NCI-H2227 (cell line): ENCODE measurements at regions not wholly inside any gene's neighbourhood (a gene's known extent, or its start where the extent isn't known, plus 50 kb on each side); places are given as distances from the start of the nearest gene placed in this dataset.

Experiments
- DNase-seq: peaks from one replicate; lab custom pipeline; 2025; ENCODE audit not compliant: unreplicated experiment; lab: John Stamatoyannopoulos, UW

DNA sequence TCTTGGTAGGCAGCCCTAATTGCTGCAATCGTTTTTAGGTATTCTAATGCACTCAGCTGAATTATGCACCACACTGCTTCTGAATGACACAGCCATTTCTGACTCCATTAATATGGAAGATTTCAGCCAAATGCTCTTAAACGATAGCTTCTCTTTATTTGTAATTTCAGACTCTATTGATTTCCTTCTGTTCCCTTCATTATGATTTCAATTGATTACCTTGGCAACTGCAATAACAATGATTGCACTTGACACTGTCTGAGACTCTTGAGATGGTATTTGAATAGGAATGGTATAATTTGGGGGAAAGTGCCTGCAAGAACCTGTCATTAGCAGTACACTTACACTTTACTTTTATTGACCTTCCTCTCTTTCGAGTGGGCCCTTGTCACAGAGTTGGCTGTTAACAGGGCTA is 296.1 kb upstream of the DMAC1 start:
- peak; percentile 95 for DNase-seq

DNA sequence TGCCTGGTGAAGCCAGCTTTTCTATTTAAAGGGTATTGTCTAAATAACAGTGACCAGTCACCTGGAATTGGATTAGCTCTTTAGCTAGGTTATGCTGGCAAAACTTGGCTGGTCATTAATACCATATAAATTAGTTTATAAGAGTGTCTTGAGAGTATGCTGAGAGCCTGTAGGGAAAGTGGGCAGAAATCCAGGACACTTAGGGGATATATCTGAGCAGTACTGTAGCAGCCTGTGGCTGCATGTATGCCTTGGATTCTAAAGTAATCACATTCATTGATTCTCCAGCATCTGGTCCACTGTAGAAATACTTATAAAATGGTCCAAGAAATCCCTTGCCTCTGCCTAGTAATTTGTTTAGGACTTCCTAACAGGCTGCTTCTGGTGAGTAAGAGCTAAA is 288.9 kb upstream of the DMAC1 start:
- DNase-seq: no peak

GRCh38 chr9:8085986-8086385 is 286.4 kb upstream of the DMAC1 start:
- DNase-seq: peak; percentile 89

- no peak for DNase-seq
Measured at GRCh38 chr9:8078641-8079140, 279.1 kb upstream of the DMAC1 start.

DNA sequence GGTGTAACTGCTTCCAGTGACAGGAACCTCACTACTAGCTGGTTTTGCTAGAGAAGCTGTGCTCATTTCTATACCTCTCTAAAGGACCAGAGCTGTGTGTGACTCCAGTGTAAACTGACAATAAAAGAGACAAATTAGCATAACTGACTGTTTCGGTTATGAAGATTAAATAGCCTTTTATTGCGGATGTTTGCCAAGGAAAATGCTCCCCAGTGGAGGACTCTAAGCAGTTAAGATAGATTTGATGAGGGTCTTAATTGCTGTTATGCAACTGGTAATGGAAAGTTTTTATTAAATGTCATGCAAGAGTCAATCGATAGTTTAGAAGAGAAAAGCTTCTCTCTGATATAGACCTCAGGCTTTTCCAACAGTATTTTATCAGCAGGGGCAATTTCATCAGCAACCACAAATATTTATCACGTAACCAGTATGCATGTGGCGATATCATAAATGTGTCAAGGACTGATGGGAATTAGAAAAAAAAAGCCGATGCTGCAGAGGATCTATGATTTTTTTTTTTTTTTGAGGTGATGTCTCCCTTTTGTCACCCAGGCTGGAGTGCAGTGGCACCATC is 275.2 kb upstream of the DMAC1 start:
- DNase-seq: no peak

DNA sequence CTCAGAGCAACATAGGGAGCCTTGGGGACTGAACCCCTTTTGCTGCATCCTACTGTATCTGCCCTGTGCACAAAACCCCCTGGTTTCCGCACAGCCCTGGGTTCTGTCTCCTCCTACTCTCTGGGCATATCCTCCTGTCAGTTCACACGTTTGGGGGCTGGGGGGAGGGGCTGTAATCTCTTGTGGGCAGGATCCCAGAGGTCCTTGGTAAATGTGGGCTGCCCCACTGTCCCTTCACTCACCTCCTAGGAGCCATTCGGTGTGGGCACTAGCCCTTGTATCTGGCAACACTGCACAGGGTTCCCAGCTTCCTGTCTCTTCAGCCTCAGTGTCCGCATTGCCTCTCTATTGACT is 271.8 kb upstream of the DMAC1 start:
- no peak for DNase-seq

DNA sequence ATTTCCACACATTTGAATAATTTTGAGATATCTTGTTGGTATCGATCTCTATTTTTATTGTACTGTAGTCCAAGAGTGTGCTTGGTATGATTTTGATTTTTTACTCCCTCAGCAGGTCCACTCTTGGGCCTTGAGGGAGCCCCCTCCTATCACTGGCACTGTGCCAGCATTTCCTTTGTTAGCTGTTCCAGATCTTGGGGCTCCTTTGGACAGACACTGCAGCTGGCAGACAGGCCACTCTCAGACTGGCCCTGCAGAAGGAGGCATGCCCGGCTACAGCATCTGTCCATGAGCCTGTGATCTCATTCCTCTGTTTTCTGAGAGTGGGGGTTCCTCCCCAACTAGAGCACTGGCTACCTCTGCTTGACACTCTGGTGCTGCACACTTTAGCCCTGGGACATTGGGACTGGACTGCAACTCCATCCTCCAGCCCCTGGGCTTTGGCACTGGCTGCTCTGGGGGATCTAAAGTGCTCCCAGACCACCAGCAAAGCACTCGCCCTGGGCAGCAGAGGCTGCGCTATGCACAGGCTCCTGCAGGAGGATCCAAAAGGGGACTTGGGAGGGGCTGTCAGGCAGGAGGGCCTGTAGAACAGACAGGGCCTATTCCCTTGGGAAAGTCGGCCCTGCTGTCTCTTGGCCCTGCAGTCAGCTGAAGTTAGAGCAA is 271.3 kb upstream of the DMAC1 start:
- no peak for DNase-seq

GRCh38 chr9:8062459-8062858 is 262.9 kb upstream of the DMAC1 start:
- no peak for DNase-seq

- no peak for DNase-seq
Measured at GRCh38 chr9:8053501-8053900, 253.9 kb upstream of the DMAC1 start.

GRCh38 chr9:8052991-8053390 is 253.4 kb upstream of the DMAC1 start:
- DNase-seq: no peak

DNA sequence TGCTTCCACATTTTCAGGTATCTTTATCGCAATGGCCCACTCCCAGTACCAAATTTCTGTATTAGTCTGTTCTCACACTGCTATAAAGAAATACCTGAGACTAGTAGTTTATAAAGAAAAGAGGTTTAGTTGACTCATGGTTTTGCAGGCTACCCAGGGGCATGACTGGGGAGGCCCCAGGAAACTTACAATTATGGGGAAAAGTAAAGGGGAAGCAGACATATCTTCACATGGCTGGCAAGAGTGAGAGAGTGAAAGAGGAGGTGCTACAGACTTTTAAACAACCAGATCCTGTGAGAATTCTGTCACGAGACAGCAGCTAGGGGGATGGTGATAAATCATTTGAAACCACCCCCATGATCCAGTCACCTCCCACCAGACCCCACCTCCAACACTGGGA is 238.2 kb upstream of the DMAC1 start:
- DNase-seq: no peak

DNA sequence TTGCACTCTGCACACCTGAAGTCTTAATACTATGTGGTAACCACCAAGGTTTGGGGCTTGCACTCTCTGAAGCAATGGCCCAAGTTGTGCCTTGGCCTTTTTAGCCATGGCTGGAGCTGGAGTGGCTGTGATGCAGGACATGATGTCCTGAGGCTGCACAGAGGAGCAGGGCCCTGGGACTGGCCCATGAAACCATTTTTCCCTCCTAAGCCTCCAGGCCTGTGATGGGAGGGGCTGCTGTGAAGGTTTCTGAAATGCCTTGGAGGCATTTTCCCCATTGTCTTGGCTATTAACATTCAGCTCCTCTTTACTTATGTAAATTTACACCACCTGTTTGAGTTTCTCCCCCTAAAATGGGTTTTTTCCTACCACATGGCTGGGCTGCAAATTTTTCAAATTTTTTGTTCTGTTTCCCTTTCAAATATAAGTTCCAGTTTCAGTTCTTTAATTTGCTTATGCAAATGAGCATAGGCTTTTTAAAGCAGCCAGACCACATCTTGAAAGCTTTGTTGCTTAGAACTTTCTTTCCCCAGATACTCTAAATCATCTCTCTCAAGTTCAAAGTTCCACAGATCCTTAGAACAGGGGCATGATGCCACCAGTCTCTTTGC is 237.4 kb upstream of the DMAC1 start:
- DNase-seq: no peak

GRCh38 chr9:8033794-8034193 is 234.2 kb upstream of the DMAC1 start:
- no peak for DNase-seq

DNA sequence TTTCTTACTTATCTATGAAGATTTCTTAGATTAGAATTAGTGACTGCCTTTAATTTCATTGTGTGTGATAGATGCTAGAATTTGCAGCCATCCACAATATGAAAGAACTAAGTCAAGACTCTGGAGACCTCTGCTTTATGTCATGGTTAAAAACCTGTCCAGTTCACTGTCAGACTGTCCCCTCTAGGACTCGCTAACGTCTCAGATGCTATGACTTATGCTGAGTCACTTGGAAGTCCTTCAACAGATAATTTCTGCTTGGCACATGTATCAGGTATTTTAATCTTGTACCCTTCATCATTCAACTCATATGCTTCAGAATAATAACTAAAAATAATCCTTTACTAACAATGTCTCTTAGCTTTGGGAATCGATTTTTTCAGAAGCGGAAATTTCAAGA is 230.5 kb upstream of the DMAC1 start:
- no peak for DNase-seq

GRCh38 chr9:8027351-8027750 is 227.8 kb upstream of the DMAC1 start:
- DNase-seq: peak; percentile 16

DNA sequence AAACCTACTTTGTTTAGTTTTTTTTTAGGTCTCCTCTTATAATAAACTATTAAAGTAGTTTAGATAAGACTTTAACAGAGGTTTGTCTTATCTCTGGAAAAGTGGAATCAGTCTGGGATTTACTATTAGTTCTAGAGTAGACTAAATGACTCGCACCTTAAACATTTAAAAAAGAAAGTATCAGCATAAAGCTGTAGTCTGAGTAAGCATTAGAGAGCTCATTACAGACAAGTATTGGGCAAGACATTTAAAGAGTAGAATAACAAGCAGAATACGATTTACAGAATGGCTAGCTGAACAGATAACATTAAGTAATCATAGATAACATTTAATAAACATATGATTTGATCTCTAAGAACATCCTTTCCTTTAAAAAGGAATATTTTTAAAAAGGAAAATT is 226.0 kb upstream of the DMAC1 start:
- DNase-seq: no peak

DNA sequence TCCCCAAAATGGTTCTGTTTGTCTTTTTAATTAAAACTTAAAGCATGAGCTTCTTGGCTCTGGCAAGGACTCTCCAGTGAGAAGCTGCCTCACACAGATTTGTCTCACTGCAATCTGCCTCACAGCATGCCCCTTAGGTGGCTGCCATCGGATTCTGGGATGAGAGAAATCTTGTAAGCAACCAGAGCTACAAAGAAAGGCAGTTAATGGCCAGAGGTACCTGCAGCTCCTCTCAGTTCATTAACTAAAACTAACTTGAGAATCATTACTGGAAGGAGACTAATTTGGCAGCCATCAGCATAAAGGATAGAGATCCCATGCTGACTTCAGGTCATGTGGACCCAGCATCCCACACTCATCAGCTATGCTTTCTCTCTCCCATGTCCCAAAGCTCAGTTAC is 220.6 kb upstream of the DMAC1 start:
- no peak for DNase-seq

- no peak for DNase-seq
Measured at GRCh38 chr9:8019636-8020035, 220.1 kb upstream of the DMAC1 start.

- DNase-seq: no peak
Measured at GRCh38 chr9:8014997-8015682, 215.6 kb upstream of the DMAC1 start.

GRCh38 chr9:8012986-8013385 is 213.4 kb upstream of the DMAC1 start:
- no peak for DNase-seq

GRCh38 chr9:8011974-8012373 is 212.4 kb upstream of the DMAC1 start:
- no peak for DNase-seq

DNA sequence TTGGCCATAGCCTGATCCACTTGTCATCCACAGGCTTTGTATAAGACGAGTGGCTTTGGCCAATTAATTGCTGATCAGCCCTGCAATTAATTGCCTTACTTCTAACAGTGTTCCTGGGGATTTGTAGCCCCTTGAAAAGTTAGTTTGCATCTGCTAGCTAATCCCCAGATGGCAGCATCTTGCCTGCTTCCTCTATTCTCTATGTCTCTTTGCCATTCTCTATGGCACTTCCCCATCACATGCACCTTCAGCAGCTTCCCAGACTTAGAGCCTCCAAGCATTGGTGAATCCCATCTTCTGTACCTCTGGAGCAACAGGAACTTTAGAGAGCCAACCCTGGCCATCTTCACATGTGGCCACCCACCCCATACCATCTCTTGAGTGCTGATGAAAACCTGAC is 197.0 kb upstream of the DMAC1 start:
- DNase-seq: no peak
